Activated CD8-positive, alpha-beta memory T cell treated with anti-CD3 and anti-CD28 coated beads for 1 hour (primary cell): ENCODE measurements at regions not wholly inside any gene's neighbourhood (a gene's known extent, or its start where the extent isn't known, plus 50 kb on each side); places are given as distances from the start of the nearest gene placed in this dataset.

Source experiments
- DNase-seq, 2 donors: peaks; one replicate each; pipeline ENCODE4 v3.0.0-alpha.2; 2020; ENCODE audit warnings: low read depth in 1 of 2; ENCODE audit errors: extremely low read depth in 1 of 2

DNA sequence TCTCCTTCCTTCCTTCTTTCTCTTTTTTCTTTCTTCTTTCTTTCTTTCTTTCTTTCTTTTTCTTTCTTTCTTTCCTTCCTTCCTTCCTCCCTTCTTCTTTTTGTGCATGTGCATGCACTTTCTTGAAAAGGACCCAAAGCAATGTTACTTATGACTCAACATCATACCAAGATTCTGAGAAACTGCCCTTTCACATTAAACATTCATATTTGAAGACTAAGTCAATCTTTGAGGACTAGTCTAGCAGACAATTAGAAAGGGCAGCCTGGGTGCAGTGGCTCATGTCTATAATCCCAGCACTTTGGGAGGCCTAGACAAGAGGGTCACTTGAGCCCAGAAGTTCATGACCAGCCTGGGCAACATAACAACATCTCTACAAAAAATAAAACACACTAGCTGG, 212.8 kb upstream of the KITLG start:
- DNase-seq = no peak

DNA sequence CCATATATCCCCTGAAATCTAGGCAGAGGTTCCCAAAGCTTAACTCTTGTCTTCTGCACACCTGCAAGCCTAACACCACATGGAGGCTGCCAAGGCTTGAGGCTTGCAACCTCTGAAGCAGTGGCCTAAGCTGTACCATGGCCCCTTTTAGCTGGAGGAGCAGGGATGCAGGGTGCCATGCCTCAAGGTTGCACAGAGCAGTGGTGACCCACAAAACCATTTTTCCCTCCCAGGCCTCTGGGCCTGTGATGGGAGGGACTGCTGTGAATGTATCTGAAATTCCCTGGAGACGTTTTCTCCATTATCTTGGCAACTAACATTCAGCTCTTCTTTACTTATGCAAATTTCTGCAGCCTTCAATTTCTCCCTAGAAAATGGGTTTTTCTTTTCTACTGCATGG, 210.0 kb upstream of the KITLG start:
- no peak for DNase-seq

DNA sequence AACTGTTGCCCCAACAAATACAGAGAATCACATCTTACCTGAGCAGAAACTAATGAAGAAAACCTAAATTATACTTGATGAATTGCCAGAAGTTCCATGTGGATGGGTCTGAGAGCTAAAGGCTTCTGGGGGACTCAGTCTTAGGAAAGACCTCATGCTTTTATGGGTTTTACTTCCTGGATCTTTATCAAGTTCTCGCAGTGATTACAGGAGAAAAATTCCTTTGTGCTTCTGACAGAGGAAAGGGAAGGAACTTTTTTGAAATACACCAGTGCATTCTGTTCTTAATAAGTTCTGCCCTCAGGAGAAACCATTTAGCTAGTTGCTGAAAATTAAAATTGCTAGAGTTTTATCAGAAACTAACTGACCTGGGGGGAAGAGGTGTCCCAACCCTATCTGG, 203.9 kb upstream of the KITLG start:
- DNase-seq = no peak

DNA sequence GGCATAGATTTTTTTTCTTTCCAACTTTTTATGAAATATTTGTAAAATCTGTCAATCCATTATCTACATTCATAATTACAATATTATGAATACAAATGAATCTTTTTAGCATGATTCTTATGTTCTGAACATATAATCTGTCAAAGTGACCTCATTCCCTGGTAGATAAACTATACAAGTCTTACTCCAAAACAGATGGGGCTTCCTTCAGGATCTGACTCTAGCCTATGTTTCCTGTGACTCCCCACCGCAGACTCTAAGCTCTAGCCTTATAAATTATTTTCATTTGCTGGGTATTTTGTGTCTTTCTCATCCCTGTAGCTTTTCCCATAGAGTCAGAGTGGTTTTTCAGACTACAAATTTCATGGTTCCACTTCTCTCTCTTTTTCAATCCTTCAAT, 202.1 kb upstream of the KITLG start:
- DNase-seq = no peak

DNA sequence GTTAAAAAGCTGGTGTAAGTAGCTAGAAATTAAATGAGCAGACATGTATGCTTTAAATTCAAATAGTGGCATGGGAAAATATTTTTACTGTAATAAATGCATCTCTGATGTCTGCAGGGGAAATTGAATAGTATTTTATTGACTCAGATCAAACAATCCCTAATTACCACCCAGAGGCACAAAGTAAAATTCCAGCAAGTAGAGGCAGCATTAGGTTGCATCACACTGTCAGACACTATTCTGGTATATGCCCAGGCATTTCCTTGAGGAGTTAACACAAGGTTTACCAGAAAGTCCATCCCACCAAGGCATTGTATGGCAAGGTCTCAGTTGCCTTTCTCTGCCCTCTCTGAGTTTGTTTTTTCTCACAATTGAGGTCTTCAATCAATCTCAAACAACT, 201.6 kb upstream of the KITLG start:
- no peak for DNase-seq

DNA sequence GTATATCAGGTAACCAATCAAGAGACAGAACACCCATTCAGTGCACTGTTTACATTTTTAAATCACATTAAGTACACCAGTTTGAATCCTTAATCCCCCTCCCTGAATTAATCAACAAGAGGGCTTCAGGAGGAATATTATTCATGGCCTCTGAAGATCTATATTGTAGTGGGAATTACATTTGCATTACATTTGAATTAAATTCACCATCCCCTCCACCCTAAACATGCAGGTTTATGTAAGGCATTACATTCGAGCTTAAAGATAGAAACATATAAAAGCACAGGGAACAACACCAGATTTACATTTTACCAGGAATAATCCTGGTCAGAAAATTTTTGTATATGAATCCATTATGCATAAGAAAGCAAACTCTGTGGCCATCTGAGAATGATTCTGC, 197.8 kb upstream of the KITLG start:
- no peak for DNase-seq

DNA sequence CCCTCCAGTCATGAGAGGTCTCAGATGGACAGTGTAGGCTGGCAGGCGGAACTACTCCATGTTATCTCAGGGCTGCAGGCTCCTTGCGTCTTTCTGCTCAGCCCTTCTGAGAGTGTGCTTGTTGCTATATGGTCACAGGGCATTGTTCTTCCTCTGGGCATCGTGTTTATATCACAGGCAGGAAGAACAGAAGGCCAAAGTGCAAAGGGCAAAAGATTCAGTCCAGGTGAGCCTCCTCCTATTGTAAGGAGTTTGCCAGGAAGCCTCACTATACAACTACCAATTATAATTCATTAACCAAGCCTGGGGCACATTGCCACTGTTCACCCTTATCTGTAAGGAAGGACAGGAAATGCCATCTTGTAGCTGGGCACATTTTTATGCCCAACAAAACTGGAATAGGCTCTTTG, 195.5 kb upstream of the KITLG start:
- no peak for DNase-seq

DNA sequence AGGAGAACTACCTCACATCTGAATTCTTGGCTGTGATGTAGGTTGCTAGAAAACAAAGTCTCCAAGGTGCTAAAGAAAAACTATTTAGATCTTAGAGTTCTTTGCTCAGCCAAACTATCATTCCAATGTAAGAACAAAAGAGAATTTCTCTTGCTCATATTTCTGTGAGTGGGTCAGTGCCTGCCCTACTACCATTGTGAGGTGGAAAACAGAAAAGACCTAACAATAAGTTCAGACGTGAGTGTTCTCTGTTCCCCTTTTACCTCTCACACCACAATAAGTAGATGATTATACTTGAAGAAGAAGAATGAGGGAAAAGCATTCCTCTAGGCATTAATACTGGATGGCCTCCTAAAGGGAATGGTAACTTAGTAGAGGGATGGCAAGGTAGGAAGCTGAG, 187.4 kb upstream of the KITLG start:
- DNase-seq = no peak

DNA sequence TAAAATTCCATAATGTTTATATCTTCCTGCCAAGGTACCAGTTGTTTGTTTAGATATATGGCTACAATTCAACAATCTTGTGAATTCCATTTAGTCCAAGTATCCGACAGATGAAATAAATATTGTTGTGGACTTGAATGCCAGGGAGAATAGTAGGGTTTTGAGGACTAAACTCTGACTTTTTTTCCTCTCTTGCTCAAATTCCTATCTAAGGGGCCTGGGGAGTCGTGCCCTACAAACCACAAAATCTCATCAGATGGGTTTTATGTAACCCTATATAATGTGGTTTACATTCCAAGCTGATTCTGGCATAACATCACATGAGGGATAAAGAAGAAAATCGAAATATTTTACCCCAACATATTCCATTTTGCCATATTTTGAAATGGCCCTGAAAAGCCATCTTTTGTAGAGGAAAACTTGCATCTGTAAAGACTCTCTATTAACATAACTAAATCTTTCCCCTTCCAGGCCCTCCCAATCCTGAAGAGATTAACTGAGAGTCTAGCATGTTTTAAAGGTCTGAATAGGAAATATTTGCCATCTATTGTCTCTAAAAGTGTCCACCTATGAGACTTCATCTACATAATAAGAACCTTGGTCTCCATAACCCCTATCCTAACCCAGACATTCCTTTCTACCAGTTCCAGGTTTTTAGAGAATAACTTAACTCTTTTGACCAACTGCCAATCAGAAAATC, 184.7 kb upstream of the KITLG start:
- no peak for DNase-seq

DNA sequence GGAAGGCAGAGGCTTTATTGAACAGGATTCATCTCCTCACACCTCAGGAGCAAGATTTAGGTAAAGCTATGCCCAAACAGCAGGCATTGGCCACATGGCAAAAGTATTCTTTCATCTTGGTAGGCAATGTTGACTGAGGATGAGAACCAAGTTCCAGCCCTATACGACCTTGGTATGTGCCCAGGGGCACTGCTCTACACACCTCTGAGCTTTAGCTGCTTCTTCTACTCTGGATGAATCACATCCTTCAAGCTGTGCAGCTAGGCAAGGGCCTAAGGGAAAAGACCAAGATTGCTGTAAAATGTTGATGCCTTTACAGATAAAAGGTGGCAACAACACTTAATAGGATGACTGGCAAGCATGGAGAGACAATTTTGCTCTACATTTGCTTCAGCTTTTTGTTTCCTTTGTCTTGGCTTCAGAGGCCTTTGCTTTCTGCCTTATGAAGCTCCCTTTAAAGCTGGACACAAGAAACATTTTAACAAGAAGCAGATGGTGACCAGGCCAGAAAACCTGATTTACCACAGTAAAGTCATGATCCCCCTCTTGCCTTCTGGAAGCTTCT, 183.3 kb upstream of the KITLG start:
- no peak for DNase-seq

DNA sequence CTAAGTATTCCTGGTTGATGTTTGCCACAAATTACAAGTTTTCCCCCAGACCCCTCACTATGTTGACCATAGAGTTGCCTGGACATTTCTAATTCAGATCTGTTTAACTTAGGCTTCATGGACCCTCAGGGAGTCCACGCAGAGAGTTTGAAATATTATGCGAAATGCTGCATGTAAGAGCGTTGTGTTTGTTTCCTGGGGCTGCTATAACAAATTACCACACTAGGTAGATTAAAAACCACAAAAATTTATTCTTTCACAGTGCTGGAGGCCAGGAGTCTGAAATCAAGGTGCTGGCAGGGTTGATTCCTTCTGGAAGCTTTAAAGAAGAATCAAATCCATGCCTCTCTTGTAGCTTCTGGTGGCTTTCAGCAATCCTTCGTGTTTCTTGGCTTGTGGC, 177.9 kb upstream of the KITLG start:
- DNase-seq = no peak

DNA sequence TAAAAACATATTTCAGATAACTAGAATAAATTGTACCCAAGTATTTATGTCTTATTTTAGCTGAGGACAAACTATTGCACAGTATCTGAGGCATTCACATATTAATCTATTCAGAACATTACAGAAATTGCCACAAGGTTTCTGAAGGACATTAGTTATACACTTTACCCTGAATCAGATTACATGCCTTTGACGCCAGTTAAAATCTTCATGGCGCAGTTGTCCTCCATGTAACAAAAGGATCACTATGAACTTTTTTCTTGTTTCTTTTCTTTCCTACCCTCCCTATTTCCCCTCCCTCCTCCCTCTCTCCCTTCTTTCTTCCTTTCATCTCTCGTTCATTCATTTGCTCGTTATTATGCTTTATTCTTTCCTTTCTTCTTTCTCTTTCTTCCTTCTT, 176.6 kb upstream of the KITLG start:
- no peak for DNase-seq

DNA sequence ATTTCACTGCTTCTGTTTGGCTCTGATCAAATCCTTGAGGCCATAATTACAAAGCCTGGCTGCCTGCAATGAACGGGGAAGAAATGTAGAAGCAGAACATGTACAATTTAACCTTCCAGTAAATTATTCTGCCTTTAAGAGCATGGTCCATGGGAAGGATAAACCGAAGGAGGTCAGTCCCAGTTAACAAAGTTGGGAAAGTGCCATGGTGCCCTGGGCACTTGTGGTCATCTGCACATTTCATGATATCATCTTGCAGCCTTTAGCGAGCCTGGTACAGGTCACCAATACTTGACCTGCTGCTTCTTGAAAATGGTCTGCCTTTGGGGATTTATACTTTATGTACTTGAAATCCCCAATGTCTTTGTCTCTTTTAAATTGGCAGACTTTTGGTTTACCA, 175.9 kb upstream of the KITLG start:
- DNase-seq = no peak

DNA sequence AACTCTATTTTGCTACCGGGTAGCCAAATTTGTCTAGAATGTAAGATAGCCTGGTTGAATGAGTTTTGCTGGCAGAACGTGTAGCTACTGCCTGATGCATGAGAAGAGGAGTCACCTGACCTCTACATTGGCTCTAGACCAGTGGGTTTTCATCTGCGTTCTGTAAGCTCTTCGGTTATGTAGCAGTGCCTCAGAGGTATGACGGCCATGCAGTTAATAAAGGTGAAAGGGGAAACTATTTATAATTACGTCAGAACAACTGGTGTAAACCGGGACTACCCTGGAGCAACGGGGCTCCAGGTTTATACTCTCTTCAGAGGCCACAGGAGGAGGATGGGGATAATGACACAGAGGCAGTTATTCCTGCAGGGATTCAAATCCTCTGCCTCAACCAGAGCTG, 173.4 kb upstream of the KITLG start:
- no peak for DNase-seq

DNA sequence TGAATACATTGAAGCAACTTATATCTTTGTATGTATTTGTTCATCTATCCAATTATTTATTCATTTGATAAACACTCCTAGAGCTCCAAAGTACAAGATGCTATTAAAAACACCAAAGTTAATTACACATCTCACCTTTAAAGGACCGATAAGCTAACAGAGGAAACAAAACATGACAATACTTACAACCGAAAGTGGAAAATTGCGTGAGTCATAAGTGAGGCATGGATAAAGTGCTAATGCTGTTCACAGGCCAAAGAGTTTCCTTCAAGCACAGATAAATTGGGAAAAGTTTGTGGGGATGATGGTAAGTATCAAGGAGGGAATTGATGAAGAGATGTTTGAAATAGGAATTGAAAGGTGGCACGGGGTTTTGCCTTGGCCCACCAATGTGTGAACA, 172.8 kb upstream of the KITLG start:
- DNase-seq = no peak

DNA sequence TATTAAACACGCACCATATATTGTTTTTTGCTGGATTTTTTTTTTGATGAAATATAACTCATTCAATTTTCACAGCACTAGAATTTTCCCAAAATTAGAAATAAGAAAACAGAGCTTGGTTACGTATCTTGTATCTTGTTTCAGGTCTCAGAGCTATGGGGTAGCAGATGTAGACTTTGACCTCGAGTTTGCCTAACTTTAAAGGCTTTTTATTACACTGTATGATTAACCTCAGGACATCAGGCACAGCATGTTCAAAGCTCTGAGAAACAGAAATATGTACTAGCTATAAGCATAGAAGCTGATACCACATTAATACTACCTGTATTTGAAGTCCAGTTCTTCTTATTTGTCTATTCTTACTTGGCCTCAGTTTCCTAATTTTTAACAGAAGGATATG, 171.9 kb upstream of the KITLG start:
- DNase-seq = no peak

DNA sequence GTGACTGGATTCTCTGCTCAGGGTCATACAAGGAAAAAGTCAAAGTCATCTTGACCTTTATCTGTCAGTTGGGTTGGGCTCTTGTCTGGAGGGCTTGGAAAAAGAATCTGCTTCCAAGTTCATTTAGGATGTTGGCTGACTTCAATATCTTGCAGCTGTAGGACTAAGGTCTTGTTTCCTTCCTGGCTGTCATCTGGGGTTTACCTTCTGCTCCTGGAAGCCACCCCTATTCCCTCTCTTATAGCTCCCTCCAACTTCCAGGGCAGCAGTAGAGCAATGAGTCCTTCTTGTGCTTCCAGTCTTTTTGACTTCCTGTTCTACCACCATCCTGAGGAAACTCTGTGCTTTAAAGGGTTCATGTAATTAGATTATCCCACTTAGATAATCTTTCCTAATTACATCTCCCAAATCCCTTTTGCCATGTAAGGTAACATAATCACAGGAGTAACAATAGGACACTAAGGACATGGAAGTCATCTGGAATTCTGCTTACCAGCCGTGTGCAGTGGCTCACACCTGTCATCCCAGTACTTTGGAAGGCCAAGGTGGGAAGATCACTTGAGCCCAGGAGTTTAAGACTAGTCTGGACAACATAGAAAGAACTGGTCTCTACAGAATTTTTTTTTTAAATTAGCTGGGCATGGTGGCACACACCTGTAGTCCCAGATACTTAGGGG, 170.7 kb upstream of the KITLG start:
- no peak for DNase-seq

DNA sequence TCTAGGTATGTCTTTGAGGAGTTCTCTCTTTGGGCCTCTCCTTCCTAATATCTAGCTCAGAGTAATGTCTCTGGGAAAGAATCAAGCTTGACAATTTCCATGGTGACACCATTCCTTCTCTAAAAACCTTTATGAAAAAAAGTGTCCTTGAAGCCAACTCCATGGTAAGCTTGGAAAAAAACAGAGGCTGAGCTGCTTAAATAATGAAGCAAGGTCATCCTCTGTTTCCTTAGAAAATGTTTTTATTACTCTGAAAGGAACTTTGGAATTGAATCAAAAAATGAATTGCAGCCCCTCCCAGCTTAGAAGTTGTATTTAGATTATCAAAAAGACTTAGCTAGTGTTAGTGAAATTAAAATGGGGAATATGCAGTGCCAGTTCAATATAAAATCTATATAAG, 166.1 kb upstream of the KITLG start:
- no peak for DNase-seq

DNA sequence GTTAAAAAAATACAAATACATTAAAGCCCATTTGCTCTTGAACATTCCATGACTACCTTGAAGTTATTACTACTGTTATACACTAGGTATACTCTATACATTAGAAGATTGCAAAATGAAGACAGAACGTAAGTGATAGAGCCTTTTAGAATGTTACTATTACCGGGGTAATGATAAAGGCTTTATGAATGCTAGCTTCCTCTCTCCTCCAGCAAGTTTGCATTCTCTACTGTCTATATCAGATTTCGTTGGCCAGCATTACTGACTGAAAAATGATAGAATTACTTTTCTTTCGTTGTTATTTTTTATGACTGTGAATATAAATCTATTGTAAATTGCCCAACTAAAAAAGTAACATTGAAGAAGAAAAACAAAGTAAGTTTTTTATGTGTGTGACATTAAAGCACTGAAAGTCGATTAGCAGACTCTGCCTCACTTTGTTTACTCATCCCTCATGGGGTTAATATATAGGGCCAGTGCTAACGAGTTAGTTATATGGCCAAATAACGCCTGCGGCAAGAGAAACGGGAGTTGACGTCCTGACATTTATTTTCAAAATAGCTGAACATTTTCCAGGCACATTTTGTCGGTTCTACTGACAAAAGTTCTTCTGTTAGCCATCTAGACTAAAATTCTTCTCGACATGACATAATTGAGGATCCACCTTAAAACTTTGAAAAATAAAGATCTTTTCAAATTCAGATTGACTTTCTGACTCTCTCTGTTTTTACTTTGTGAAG, 163.8 kb upstream of the KITLG start:
- no peak for DNase-seq

DNA sequence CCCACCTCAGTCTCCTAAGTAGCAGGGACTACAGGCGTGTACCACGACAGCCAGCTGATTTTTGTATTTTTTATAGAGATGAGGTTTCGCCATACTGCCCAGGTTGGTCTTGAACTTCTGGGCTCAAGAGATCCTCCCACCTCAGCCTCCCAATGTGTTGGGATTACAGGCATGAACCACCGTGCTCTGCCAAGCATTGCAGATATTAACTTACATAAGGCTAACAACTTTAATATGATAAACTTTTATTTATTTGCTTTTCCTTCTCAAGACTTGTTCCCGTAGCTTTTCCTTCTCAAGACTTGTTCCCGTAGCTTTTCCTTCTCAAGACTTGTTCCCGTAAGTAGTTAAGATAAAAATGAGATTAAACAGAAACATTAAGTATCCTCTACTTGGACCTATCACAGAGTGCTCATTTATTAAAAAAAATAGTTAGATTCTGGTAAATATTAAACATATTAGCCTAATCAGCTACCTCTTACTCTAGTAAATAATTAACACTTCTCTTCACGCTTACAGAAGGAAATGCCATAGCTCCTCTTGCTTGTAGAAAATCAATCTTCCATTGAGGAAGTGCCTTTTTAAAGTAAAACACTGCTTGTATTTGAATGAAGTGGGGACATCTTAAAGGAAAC, 157.7 kb upstream of the KITLG start:
- no peak for DNase-seq

DNA sequence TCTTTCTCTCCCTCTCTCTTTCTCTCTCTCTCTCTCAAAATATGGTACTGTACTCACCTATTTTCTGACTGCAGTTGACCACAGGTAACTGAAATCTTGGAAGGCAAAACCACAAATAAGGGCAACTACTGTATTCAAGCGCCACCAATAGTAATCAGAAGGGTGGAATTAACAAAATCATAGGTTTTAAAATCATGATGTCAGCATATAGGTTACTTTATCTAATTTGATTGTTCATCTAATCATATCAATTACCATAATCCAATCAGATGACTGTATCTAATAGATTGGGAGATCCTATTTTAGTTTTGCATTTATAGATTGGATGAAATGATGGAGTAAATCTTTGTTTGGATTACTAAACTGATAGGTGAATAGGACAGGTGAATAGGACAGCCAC, 155.8 kb upstream of the KITLG start:
- no peak for DNase-seq
